ENCODE measurements at regions not wholly inside any gene's neighbourhood (a gene's known extent, or its start where the extent isn't known, plus 50 kb on each side); places are given as distances from the start of the nearest gene placed in this dataset.
A peak's percentile ranks its signal among the peaks of the same experiment; 100 is the strongest.

DNA sequence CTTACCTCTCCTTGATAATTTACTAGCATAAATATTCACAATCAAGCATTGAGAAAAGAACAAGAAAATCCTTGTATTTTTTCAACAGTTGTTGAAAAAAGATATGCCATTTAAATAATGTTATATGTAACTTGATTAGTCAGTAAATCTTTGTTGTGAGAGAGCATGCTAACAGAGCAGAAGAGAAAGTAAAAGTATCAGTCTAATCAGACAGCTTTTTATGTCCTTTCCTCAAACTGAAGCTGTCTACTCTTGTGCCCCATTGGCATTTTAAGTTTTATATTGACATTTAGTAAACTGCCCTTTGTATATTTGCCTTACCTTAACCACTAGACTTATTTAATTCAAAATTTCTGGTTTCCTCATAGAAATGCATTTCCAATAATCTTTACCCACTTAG lies 668.7 kb downstream of the OTOL1 start:
- H3K27me3 ChIP-seq (ENCODE audit: insufficient read depth, low read length): no peaks in the 10 kb centered on the region
- no peak for DNase-seq (ENCODE audit: insufficient read length, low spot score, missing footprints)
- peak overlapping the region; percentile 72 for H3K4me2 ChIP-seq (ENCODE audit: insufficient read depth, low read length)
- H3K9me3 ChIP-seq (ENCODE audit: low read depth, low read length): no peaks in the 10 kb centered on the region
- no peak overlapping the region for H3K27ac ChIP-seq (ENCODE audit: low read depth, low read length)
- no peaks in the 10 kb centered on the region for H3K79me2 ChIP-seq (ENCODE audit: insufficient read depth, low read length)
- no peaks in the 10 kb centered on the region for H4K20me1 ChIP-seq (ENCODE audit: insufficient read depth, low read length)
- peaks cover 3% of the 10 kb centered on the region for H3K4me1 ChIP-seq (ENCODE audit: insufficient read depth, low read length)
- peak overlapping the region; percentile 30 for H3K4me3 ChIP-seq (ENCODE audit: insufficient read depth, low read length)
- H3K36me3 ChIP-seq (ENCODE audit: insufficient read depth, low read length): no peaks in the 10 kb centered on the region
- peak overlapping the region; percentile 93 for H2AFZ ChIP-seq (ENCODE audit: low read length)
- no peak for TF ChIP-seq CTCF (IDR thresholded peaks at IDR 0.05; ENCODE audit: extremely low read depth, low read depth, low read length)

- Histone ChIP-seq H3K4me3 (ENCODE audit: insufficient read depth, low read length) (no peak overlapping the region), H3K4me1 (ENCODE audit: insufficient read depth, low read length) (peaks cover 6% of the 10 kb centered on the region), H3K27ac (ENCODE audit: low read depth, low read length) (no peak overlapping the region), H3K9me3 (ENCODE audit: low read depth, low read length) (no peaks in the 10 kb centered on the region), H3K27me3 (ENCODE audit: insufficient read depth, low read length) (no peaks in the 10 kb centered on the region), H2AFZ (ENCODE audit: low read length) (no peak overlapping the region), H3K79me2 (ENCODE audit: insufficient read depth, low read length) (no peaks in the 10 kb centered on the region), H4K20me1 (ENCODE audit: insufficient read depth, low read length) (no peaks in the 10 kb centered on the region), H3K4me2 (ENCODE audit: insufficient read depth, low read length) (no peak overlapping the region), H3K36me3 (ENCODE audit: insufficient read depth, low read length) (no peaks in the 10 kb centered on the region)
- TF ChIP-seq CTCF (IDR thresholded peaks at IDR 0.05; ENCODE audit: extremely low read depth, low read depth, low read length): no peak
- no peak for DNase-seq (ENCODE audit: insufficient read length, low spot score, missing footprints)
Measured at GRCh38 chr3:162166543-162166942, 669.9 kb downstream of the OTOL1 start.

DNA sequence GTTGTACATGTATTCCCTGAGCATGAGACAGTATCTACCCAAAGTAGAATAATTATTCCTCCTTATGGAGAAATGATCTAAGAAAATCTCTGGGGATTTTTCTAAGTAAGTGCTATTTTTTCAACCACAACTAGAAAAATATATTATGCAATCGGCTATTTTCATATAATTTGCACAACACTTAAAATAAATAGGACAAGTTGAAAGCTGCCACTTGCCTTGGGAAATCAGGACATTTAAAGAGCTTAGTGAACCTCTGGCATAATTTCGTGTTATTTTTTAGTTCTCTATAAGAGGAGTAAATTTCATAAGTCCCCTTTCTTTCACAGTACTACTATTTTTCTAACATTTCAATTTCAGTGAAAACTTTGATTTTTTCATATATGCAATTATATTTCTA lies 672.1 kb downstream of the OTOL1 start:
- no peak for TF ChIP-seq CTCF (IDR thresholded peaks at IDR 0.05; ENCODE audit: extremely low read depth, low read depth, low read length)
- Histone ChIP-seq H3K79me2 (ENCODE audit: insufficient read depth, low read length) (no peaks in the 10 kb centered on the region), H2AFZ (ENCODE audit: low read length) (no peak overlapping the region), H3K9me3 (ENCODE audit: low read depth, low read length) (no peaks in the 10 kb centered on the region), H3K4me2 (ENCODE audit: insufficient read depth, low read length) (no peak overlapping the region), H3K4me3 (ENCODE audit: insufficient read depth, low read length) (no peak overlapping the region), H3K27me3 (ENCODE audit: insufficient read depth, low read length) (no peaks in the 10 kb centered on the region), H4K20me1 (ENCODE audit: insufficient read depth, low read length) (no peaks in the 10 kb centered on the region), H3K27ac (ENCODE audit: low read depth, low read length) (no peak overlapping the region), H3K4me1 (ENCODE audit: insufficient read depth, low read length) (peaks cover 6% of the 10 kb centered on the region), H3K36me3 (ENCODE audit: insufficient read depth, low read length) (no peaks in the 10 kb centered on the region)
- DNase-seq (ENCODE audit: insufficient read length, low spot score, missing footprints): no peak

- DNase-seq (ENCODE audit: insufficient read length, low spot score, missing footprints): peak; percentile 18
- no peak for TF ChIP-seq CTCF (IDR thresholded peaks at IDR 0.05; ENCODE audit: extremely low read depth, low read depth, low read length)
- peak overlapping the region; percentile 26 for H2AFZ ChIP-seq (ENCODE audit: low read length)
- H3K9me3 ChIP-seq (ENCODE audit: low read depth, low read length): no peaks in the 10 kb centered on the region
- H3K27me3 ChIP-seq (ENCODE audit: insufficient read depth, low read length): no peaks in the 10 kb centered on the region
- no peaks in the 10 kb centered on the region for H4K20me1 ChIP-seq (ENCODE audit: insufficient read depth, low read length)
- H3K27ac ChIP-seq (ENCODE audit: low read depth, low read length): no peak overlapping the region
- no peak overlapping the region for H3K4me3 ChIP-seq (ENCODE audit: insufficient read depth, low read length)
- no peak overlapping the region for H3K4me2 ChIP-seq (ENCODE audit: insufficient read depth, low read length)
- no peaks in the 10 kb centered on the region for H3K36me3 ChIP-seq (ENCODE audit: insufficient read depth, low read length)
- H3K4me1 ChIP-seq (ENCODE audit: insufficient read depth, low read length): peaks cover 4% of the 10 kb centered on the region
- no peaks in the 10 kb centered on the region for H3K79me2 ChIP-seq (ENCODE audit: insufficient read depth, low read length)
Measured at GRCh38 chr3:162170581-162170980, 674.0 kb downstream of the OTOL1 start.

All from osteoblast (primary cell).